HepG2 (cell line): ENCODE measurements at regions not wholly inside any gene's neighbourhood (a gene's known extent, or its start where the extent isn't known, plus 50 kb on each side); places are given as distances from the start of the nearest gene placed in this dataset.

Source experiments
- HES4 ChIP-seq: sonication (generic); formaldehyde crosslinking; IDR thresholded peaks from 2 replicates; pipeline ENCODE4 v1.9.0; 2021; ENCODE audit warnings: mild to moderate bottlenecking, missing genetic modification reagents, borderline replicate concordance
- MAZ ChIP-seq, 2 experiments: sonication (generic) in 1 of 2; formaldehyde crosslinking in 1 of 2; IDR thresholded peaks; 2 replicates each; pipeline versions ENCODE4 v1.5.0 to v1.6.1; 2012 to 2020; ENCODE audit warnings: low read depth in 2 of 2, mild to moderate bottlenecking in 2 of 2, borderline replicate concordance in 1 of 2, improper control_type of control experiment in 1 of 2, low read length in 1 of 2, missing genetic modification reagents in 1 of 2, moderate library complexity in 1 of 2
- PHF21A ChIP-seq: sonication (generic); formaldehyde crosslinking; IDR thresholded peaks from 2 replicates; pipeline ENCODE4 v1.5.0; 2020; ENCODE audit warnings: mild to moderate bottlenecking, missing genetic modification reagents
- ZIK1 ChIP-seq: sonication (generic); formaldehyde crosslinking; IDR thresholded peaks from 2 replicates; pipeline ENCODE4 v1.5.0; 2020; ENCODE audit warnings: mild to moderate bottlenecking, low read depth, missing genetic modification reagents, borderline replicate concordance
- ZNF230 ChIP-seq: sonication (generic); formaldehyde crosslinking; IDR thresholded peaks from 2 replicates; pipeline ENCODE4 v1.4.0; 2020; ENCODE audit warnings: mild to moderate bottlenecking, missing genetic modification reagents
- ZNF232 ChIP-seq: sonication (generic); formaldehyde crosslinking; IDR thresholded peaks from 2 replicates; pipeline ENCODE4 v1.4.0; 2020; ENCODE audit warnings: missing genetic modification reagents, borderline replicate concordance
- ZNF354B ChIP-seq: sonication (generic); formaldehyde crosslinking; IDR thresholded peaks from 2 replicates; pipeline ENCODE4 v1.8.0; 2022; ENCODE audit warnings: mild to moderate bottlenecking, missing genetic modification reagents
- ZNF563 ChIP-seq: sonication (generic); formaldehyde crosslinking; IDR thresholded peaks from 2 replicates; pipeline ENCODE4 v1.8.0; 2022; ENCODE audit warnings: mild to moderate bottlenecking, moderate library complexity, missing genetic modification reagents
- TF ChIP-seq, protein P1 (sequence below): sonication (generic); formaldehyde crosslinking; conservative IDR thresholded peaks from 2 replicates; pipeline ENCODE4 v1.4.0; 2020; ENCODE audit warnings: missing genetic modification reagents
- TF ChIP-seq, protein P2 (sequence below): sonication (generic); formaldehyde crosslinking; IDR thresholded peaks from 2 replicates; pipeline ENCODE4 v1.5.0; 2020; ENCODE audit warnings: missing genetic modification reagents
- TF ChIP-seq, protein P3 (sequence below): sonication (generic); formaldehyde crosslinking; IDR thresholded peaks from 2 replicates; pipeline ENCODE4 v1.5.1; 2020; ENCODE audit warnings: missing genetic modification reagents, mild to moderate bottlenecking, borderline replicate concordance
- TF ChIP-seq, protein P4 (sequence below): sonication (generic); formaldehyde crosslinking; IDR thresholded peaks from 2 replicates; pipeline ENCODE4 v1.4.0; 2020; ENCODE audit warnings: mild to moderate bottlenecking, missing genetic modification reagents

DNA sequence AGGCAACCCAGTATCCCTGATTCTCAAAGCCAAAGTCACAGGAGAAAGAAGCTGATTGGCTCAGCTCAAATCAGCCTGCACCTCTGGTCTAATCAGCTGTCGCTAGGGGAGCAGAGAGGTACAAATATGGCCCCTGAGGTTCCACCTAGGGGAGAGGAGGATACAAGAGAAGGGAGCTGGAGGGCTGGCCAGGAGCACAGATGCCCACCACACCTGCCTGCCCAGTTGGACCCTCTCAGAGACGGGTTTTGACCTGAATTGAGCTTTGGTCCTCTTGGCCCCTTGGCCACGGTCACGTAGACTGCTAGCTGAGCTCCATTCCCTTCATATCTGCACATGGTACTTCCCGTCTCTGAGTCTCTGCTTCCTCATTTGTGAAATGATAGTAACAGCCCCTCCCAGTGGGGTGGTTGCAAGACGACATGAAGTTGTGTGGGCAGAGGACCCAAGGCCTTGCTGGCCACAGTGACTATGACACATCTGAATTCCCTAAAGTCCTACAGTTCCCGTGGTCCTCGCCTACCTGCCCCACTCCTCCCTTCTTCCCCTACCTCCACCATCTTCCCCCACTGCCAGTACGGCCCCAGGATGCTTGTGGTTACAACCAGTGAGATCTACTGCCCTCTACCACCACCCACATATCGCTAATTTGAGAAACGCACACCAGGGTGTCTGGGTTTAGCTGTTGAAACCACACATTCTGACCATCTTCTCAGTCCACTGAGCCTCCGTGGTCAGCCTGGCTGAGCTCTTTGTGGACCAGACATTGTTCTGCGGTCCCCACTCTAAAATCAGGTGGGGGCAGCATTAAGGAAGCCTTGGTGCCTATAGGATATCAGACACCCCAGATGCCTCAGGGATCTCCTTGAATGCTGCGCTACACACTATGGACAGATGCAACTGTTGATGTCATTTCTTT, 60.3 kb upstream of the NEK6 start (continued):
- no peak for TF ChIP-seq ZIK1 (CRISPR knock-in tag)
- TF ChIP-seq, protein P1, sequence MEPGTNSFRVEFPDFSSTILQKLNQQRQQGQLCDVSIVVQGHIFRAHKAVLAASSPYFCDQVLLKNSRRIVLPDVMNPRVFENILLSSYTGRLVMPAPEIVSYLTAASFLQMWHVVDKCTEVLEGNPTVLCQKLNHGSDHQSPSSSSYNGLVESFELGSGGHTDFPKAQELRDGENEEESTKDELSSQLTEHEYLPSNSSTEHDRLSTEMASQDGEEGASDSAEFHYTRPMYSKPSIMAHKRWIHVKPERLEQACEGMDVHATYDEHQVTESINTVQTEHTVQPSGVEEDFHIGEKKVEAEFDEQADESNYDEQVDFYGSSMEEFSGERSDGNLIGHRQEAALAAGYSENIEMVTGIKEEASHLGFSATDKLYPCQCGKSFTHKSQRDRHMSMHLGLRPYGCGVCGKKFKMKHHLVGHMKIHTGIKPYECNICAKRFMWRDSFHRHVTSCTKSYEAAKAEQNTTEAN, result no peak
- TF ChIP-seq, protein P2, sequence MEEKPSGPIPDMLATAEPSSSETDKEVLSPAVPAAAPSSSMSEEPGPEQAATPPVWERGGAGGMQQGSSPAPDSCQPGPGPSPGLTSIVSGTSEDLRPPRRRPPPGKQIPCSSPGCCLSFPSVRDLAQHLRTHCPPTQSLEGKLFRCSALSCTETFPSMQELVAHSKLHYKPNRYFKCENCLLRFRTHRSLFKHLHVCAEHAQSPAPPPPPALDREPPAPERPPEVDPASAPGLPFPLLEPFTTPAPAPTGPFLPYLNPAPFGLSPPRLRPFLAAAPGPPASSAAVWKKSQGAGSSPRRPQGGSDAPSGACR (CRISPR knock-in tag), result no peak
- TF ChIP-seq, protein P3, sequence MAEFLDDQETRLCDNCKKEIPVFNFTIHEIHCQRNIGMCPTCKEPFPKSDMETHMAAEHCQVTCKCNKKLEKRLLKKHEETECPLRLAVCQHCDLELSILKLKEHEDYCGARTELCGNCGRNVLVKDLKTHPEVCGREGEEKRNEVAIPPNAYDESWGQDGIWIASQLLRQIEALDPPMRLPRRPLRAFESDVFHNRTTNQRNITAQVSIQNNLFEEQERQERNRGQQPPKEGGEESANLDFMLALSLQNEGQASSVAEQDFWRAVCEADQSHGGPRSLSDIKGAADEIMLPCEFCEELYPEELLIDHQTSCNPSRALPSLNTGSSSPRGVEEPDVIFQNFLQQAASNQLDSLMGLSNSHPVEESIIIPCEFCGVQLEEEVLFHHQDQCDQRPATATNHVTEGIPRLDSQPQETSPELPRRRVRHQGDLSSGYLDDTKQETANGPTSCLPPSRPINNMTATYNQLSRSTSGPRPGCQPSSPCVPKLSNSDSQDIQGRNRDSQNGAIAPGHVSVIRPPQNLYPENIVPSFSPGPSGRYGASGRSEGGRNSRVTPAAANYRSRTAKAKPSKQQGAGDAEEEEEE (CRISPR knock-in tag), result no peak
- TF ChIP-seq ZNF230, result no peak
- TF ChIP-seq MAZ (IDR thresholded peaks at IDR 0.05; ENCODE audit: borderline replicate concordance, low read depth, low read length), result no peak
- no peak for TF ChIP-seq MAZ (CRISPR knock-in tag; IDR thresholded peaks at IDR 0.05; ENCODE audit: low read depth)
- TF ChIP-seq PHF21A (CRISPR knock-in tag), result no peak
- no peak for TF ChIP-seq ZNF563
- TF ChIP-seq, protein P4, sequence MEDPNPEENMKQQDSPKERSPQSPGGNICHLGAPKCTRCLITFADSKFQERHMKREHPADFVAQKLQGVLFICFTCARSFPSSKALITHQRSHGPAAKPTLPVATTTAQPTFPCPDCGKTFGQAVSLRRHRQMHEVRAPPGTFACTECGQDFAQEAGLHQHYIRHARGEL (CRISPR knock-in tag), result no peak
- no peak for TF ChIP-seq HES4
- TF ChIP-seq ZNF354B (CRISPR knock-in tag), result no peak
- TF ChIP-seq ZNF232, result no peak
